LNCAP (cell line): ENCODE measurements at regions not wholly inside any gene's neighbourhood (a gene's known extent, or its start where the extent isn't known, plus 50 kb on each side); places are given as distances from the start of the nearest gene placed in this dataset.

Experiments
- TF ChIP-seq, protein P1 (sequence below): fragments of 450-650 bp; IDR thresholded peaks from 2 replicates; pipeline ENCODE4 v1.5.1; 2017; ENCODE audit warnings: mild to moderate bottlenecking

DNA sequence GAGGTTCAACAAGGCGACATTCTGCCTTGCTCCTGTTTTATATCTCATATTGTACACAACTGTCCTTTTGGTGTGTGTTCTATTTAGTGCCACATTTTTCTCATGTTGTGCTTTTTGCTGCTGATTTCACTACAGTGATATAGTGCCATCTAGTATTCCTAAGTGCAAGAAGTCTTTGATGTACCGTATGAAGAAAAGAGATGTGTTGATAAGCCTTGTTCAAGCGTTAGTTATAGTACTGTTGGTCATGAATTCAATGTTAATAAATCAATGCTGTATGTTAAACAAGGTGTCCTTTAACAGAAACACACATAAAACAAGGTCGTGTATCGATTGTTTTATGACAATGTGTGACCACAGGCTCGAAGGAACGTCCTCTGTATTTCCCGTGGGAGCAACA lies 939.4 kb downstream of the GATA3 start:
- TF ChIP-seq, protein P1, sequence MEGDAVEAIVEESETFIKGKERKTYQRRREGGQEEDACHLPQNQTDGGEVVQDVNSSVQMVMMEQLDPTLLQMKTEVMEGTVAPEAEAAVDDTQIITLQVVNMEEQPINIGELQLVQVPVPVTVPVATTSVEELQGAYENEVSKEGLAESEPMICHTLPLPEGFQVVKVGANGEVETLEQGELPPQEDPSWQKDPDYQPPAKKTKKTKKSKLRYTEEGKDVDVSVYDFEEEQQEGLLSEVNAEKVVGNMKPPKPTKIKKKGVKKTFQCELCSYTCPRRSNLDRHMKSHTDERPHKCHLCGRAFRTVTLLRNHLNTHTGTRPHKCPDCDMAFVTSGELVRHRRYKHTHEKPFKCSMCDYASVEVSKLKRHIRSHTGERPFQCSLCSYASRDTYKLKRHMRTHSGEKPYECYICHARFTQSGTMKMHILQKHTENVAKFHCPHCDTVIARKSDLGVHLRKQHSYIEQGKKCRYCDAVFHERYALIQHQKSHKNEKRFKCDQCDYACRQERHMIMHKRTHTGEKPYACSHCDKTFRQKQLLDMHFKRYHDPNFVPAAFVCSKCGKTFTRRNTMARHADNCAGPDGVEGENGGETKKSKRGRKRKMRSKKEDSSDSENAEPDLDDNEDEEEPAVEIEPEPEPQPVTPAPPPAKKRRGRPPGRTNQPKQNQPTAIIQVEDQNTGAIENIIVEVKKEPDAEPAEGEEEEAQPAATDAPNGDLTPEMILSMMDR: no peak

DNA sequence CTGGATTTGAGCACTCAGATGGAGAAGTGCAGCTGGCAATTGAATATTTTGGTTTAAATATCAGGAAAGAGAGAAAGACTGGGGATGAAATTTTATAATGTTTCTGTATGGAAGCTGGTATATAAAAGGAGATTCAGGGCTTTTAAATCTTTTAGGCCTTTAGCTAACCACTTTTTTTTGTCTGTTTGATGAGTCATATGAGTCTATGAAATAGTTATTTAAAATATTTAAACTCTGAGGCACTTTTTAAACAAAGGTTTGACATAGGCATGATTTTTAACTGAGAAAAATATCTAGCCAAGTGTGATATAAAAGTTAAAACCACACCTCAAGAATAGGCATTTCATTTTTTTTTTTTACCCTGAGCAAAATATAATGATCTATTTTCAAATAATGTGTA lies 944.3 kb downstream of the GATA3 start:
- TF ChIP-seq, protein P1: no peak

DNA sequence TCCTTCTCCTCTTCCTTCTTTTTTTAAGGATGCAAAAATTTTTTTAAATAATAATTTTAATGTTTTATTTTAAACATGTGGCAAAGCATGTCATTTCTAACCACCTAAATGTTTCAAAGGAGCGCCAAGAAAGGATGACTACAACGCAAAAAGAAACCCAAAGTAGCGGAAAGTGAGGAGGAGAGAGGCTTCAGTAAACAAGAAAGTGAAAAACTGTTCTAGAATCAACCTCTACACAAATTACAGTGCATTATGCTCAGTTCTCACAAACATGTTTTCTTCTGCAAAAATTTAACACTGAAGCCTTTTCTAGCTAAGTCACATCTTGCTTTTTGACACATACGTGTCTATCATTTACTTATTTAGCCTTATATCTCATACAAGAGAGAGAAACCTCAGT lies 948.6 kb downstream of the GATA3 start:
- TF ChIP-seq, protein P1: no peak

DNA sequence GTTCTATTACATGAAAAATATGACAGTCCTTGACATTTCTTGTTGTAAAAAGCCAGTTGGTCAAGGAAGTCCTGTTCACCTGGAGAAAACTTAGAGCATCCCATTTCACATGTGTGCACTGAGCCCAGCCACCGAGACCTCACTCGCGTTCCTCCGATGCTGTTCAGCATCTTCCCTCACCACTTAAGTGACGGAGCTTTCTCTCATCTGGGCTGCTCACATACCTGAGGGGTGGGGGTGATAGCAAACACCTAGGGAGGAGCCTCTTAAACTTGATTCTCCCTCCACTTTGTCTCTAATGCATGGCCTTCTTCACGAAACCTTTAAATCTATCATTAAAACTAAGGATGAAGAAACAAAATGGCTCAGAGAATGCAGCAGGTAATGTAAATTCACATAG lies 950.2 kb downstream of the GATA3 start:
- TF ChIP-seq, protein P1: no peak

DNA sequence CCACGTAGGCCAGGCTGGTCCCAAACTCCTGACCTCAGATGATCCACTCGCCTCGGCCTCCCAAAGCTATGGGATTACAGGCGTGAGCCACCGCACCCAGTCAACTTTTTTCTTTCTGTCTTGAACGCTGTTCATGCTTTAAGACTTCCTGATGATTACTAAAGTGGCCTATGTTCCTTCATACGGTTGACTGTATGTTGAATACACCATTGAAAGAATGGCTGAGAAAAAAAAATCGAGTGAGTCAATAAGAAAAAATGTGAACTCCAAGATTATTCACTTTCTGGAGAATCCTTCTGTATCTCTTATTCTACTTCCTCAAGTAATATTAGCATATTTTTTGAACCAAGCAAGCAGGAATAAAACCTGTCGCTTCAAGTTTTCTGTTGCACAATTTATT lies 955.0 kb downstream of the GATA3 start:
- TF ChIP-seq, protein P1: no peak

DNA sequence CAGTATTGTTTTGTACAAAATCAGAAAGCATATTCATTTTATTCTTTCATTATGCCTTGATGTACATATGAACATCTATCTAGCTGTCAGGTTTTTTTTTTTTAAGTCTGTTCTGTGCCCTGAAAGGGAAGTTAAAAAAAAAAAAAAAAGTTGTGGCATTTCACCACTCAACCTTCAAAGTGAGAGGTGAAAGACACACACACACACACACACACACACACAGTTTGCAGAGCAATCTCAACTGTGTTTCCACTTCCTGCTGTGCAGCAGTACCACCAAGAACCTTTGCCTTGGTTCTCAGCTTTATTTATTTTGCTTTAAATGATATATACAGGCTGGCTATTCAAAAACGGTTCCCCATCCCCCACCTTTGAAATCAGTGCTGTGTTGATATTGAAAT lies 955.6 kb downstream of the GATA3 start:
- TF ChIP-seq, protein P1: no peak

DNA sequence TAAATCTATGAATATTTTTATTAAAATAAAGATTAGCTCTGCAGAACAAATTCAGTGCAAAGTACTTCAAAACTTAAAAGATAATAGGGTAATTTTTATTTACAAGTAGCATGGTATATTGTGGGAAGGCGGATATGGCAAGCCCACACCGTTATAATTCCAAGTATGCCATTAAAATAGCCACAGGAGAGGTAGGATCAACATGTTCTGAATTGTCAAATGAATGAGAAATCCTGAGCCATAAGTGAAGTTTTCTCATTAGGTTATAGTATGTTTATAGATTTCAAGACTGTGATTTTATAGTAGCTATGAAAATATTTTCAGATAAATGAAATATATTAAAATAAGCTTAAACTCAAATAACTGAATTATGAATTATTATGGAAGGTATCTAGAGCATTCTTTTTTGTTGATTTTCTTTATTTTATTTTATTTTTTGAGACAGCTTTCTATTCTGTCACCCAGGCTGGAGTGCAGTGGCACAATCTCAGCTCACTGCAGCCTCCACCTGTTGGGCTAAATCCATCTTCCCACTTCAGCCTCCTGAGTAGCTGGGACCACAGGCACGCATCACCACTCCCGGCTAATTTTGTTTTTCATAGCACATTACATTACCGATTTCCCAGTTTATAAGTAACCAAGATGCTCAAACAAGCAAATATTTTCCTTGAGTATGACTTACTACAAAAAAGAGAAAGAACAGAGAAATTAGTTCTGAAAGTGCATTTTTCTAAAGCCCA lies 956.6 kb downstream of the GATA3 start:
- TF ChIP-seq, protein P1: no peak

DNA sequence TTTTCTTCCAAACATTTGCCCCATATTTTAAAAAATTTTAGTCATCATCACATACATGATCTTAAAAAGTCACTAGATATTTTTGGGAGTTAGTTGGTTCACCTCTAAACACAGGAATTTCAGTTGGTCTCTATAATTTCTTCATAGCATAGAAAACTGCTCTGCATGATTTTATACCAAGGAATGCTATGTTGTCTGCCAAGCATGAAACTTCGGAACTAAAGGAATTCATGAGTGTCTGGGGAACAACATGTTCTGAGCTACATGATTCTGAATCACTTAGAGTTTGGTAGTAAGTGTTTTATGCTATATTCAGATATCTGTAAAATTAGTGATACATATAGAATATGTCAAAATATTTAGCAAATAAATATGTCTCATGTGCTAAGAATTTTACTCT lies 957.8 kb downstream of the GATA3 start:
- TF ChIP-seq, protein P1: no peak
